ENCODE measurements at regions not wholly inside any gene's neighbourhood (a gene's known extent, or its start where the extent isn't known, plus 50 kb on each side); places are given as distances from the start of the nearest gene placed in this dataset.

DNA sequence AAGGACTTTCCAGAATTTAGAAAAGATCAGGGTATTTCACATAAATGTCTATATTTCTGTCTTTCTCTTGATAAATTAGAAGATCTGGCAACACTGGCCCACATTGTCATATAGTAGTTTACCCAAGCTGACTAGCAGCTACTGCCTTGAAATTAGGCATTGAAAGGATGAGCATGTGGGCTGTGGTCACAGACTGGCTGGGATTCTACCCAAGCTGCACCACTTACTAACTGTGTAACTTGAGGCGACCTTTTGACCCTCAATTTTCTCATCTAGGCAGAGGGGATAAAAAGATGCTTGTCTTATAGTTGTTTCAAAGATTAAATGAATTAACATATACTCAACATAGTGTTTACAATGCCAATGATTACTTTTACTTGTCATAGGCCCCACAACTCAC is 152.7 kb upstream of the BMP2 start:
- no peak for DNase-seq (ENCODE audit: low spot score)

- no peak for DNase-seq (ENCODE audit: low spot score)
Measured at GRCh38 chr20:6613280-6613861, 154.1 kb upstream of the BMP2 start.

DNA sequence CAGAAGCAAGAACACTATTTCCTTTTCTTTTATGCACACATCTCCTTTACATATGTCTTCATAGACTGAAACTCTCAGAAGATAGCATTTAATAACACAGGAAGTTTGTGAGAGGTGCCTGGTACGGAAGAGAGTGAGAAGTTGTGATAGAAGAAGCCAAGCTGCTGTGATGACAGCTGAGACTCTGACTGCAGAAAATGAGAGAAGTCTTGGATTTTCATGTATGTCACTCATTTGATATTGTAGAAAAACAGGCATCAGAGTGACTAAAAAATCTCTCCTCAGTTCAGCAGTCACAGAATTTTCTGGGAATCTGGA is 154.9 kb upstream of the BMP2 start:
- no peak for DNase-seq (ENCODE audit: low spot score)

GRCh38 chr20:6611911-6612605 is 155.4 kb upstream of the BMP2 start:
- DNase-seq (ENCODE audit: low spot score) = no peak

DNA sequence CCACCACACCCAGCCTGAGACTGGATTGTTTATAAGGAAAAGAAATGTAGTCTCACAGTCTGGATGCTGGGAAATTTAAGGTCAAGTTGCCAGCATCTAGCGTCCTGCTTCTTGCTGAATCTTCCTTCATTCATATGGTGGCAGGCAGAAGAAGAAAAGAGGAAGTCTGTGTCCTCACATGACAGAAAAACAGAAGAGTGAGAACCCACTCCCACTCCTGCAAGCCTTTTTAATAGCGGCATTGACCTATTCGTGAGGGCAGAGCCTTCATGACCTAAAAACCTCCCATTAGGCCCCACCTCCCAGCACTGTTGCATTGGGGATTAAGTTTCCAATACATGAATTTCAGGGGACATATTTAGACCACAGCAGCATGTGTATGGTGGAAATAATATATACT is 160.8 kb upstream of the BMP2 start:
- DNase-seq (ENCODE audit: low spot score) = no peak

GRCh38 chr20:6605055-6605935 is 162.2 kb upstream of the BMP2 start:
- no peak for DNase-seq (ENCODE audit: low spot score)

DNA sequence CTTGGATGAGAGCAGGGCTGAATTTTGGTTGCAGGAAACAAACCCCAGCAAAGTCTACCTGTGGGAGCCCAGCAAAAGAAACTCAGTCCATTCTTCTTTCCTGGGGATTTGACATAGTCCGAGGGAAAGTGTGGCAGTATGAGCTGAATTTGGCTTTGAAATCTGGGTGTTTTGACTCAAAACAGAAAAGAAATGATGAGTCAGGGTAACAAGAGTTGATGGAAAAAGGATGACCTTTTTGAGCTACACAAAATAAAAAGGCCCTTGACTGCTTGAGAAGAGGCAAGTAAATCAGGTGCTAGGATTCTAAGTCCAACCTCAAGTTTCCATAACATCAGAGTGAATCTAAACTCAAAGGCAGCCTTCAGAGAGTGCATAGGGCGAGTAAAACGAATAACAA is 163.3 kb upstream of the BMP2 start:
- no peak for DNase-seq (ENCODE audit: low spot score)

DNA sequence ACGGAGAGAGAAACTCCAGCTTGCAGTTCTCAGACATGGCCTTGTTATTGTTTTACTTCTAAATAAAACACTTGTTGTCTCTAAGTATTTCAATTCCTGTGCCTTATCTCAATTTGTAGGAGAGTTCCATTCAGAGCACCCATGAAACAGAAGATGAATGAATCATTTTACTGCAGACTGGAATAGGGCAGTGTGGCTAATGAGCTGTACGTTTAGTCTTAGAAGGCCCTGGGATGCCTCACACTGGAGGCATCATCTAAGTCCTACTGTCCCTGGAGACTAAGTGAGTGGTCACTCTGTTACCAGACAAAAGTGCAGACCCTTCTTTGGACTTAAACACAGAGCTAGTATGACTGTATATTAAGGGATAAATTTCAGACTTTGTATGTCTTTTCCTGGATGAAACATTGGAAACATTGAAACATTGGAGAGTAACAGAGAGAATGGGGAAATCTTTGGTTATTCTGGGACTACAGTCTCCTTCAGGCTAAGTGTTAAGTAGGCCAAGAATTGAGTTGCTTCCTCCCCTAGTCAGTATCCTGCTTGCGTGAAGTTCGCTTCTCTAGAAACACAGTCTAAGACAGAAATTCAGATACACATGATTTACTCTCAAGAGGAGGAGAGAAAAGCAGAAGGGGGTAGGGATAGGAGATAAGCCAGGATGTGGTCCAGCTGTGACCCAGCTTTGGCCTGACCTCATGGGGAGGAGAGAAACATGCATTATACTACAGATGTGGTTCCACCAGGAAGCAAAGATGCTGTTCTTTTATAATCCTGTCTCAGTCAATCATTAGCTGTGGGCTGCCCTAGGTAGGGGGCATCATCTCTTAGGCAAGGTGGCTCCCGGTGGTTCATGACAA is 167.4 kb upstream of the BMP2 start:
- DNase-seq (ENCODE audit: low spot score) = no peak

DNA sequence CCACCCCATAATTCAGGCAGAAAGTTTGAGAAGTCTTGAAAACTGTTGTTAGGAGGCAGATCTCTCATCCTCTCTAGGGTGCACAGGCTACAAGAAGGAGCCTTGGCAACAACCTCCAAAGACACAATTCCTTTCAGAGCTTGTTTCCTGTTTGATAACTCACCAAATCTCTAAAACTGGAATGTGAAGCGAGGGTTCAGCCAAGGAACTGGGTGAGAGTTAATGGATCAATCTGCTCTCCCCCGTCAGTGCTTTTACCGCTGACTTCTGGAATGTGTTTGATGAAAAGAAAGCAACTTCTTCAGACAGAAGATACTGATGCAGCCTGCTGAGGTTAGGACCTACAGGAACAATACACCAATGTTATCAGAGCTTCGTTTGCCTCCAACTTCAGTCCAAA is 171.8 kb upstream of the BMP2 start:
- no peak for DNase-seq (ENCODE audit: low spot score)

GRCh38 chr20:6590891-6591637 is 176.4 kb upstream of the BMP2 start:
- DNase-seq (ENCODE audit: low spot score) = no peak

- no peak for DNase-seq (ENCODE audit: low spot score)
Measured at GRCh38 chr20:6588296-6588695, 179.2 kb upstream of the BMP2 start.

DNA sequence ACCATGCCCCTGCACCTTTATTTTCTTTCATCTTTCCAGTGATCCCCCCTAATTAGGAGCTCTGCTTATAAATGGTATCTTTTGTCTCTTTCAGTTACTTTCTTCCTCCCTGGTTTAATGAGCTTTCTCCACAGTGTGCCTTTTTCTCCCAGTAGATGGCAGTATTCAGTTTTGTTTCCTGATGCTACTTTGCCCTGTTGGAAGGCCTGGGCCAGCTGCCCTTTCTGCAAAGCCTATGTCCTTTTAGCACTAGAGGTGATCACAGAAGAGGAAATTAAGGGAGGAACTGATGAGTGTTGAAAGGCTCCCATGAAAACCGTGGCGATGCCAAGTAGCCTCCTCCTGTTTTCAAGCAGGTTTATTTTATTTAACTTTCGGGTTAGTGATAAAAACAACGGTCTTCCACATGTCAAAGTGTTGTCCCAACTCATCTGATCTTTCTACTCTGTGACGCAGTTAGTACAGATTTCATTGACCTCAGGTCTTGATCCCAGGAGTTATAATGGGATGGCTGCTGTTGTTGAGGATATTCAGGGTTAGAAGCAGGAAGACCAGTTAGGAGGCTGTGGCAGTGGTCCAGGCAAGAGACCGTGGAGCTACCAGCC is 184.2 kb upstream of the BMP2 start:
- peak; percentile 67 for DNase-seq (ENCODE audit: low spot score)

- no peak for DNase-seq (ENCODE audit: low spot score)
Measured at GRCh38 chr20:6582449-6582848, 185.0 kb upstream of the BMP2 start.

DNA sequence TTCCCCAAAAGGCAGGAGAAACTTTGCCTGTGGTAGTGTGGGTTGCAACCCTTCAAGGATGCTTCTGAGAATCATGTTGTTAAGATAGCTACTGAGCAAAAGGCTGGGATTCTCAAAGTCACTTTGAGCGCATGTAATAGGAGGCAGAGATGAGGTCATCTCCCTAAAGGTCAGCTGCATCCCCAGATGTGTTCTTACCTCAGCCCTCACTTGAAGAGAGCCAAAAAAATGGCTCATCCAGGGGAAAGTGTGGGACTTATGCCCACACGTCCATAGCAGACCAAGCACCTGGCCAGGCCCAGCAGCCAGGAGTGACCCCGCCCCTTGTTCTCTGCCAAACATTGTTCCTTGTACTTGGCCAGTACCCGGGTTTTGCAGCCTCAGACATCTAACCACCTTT is 187.0 kb upstream of the BMP2 start:
- DNase-seq (ENCODE audit: low spot score) = no peak

DNA sequence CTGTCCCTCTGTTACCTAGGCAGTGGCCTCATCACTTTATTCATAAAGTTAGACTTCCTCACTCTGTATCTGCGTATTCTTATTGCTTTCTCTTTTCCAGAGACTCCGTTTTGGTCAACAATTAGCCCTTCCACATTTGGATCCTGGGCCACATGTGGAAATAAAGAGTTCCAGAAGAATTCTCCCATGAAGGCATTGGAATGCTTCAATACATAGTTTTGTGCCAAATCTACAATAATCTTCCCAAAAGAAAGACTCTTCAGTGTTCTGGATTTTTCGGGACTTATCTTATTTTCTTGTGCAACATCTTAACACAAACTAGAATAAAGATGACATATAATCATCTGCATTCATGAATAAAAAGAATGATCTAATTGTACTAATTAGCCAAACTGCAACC is 187.7 kb upstream of the BMP2 start:
- DNase-seq (ENCODE audit: low spot score) = no peak

DNA sequence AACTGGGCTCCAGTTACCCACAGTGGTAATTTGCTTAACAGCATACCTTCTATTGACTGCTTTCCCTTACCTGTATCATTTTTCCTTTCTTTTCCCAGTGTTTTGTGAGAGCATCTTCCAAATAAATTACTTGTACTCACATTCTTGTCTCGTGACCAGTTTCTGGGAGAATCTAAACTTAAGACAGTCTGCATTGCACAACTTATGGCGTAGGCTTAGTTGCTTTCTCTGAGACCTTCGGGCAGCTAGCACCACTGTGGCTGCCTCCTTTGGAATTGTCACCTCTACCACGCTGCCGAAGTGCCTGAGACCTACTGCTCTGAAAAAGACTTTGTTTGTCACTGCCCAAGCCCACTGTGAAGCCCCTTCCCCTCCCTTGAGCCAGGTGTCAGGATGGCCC is 188.1 kb upstream of the BMP2 start:
- no peak for DNase-seq (ENCODE audit: low spot score)

DNA sequence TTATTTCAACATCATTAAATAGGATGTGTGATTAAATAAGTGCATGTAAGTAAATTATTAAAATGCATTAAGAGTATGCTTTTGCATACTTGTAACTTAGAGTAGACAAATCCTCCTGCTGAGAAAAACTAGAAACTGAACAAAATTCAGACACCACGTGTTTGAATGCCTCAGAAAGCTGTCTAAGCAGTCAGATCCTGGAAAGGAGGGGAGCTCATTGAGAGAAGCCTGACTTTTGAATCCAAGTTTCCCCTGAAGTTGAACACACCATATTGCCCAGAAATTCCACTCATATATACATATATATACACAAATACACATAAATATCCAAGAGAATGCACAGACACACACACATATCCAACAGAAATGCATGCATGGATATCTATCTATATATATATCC is 190.0 kb upstream of the BMP2 start:
- no peak for DNase-seq (ENCODE audit: low spot score)

GRCh38 chr20:6576726-6577125 is 190.8 kb upstream of the BMP2 start:
- DNase-seq (ENCODE audit: low spot score) = no peak

GRCh38 chr20:6575912-6576401 is 191.5 kb upstream of the BMP2 start:
- no peak for DNase-seq (ENCODE audit: low spot score)

DNA sequence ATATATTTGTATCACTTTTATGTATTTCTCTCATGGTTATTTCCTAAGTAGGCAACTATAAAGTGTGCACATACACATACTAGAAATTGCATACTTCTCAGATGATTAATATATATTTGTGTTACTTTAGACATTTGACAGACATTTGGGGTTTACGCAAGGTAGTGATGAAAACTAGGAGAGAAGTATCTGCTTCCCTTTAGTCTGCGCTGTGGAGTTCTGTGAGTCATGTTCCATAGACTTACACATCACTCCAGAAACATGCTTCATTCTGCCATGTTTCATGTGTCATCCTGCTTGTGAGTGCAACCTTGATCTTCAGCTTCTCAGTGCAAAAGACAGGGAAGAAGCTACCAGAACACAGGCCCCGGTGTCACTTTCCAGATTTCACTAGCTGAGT is 200.7 kb upstream of the BMP2 start:
- no peak for DNase-seq (ENCODE audit: low spot score)

- no peak for DNase-seq (ENCODE audit: low spot score)
Measured at GRCh38 chr20:6562111-6562510, 205.4 kb upstream of the BMP2 start.
